GM19025 (cell line): ENCODE measurements at regions not wholly inside any gene's neighbourhood (a gene's known extent, or its start where the extent isn't known, plus 50 kb on each side); places are given as distances from the start of the nearest gene placed in this dataset.

Experiments used
- ATAC-seq: cut with Tn5 transposase; IDR thresholded peaks from one replicate; pipeline ENCODE4 v1.9.1; 2021; ENCODE audit warnings: mild to moderate bottlenecking, low read depth, moderate library complexity; ENCODE audit not compliant: unreplicated experiment

DNA sequence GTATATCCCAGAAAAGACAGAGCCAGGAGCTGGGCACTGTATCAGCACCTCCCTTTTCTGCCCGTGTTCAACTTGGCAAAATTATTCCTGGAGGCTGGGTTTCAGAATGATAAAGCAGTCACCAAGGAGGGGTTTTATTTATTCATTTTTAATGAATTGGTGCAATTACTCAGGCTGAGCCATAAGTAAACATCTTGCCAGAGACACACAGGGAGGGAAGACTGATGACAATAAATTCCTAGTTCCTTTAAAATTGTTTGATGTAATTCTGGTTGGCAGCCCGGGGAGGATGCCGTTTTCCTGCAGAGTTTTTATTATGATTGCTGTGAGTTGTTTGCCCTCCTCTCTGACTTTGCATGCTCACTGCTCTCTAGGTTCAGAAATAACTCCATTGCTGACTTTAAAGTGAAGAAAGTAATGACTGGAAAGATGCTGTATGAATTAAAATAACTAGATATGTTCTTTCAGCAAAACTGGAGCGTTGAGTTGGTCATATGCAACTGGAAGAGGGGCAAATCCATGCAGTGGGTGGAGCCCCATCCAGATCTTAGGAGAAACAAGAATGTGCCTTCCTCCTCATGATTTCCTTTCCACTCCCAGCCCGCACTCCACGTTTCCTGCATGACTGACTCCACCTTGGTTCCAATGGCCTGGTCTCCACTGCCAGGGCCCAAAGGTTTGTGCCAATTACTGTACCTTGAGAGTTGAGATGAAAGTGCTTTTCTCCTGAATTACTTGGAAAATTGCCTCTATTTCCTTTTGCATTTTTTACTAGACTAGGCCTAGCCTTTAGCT lies 182.1 kb downstream of the RFC3 start:
- no peak for ATAC-seq

DNA sequence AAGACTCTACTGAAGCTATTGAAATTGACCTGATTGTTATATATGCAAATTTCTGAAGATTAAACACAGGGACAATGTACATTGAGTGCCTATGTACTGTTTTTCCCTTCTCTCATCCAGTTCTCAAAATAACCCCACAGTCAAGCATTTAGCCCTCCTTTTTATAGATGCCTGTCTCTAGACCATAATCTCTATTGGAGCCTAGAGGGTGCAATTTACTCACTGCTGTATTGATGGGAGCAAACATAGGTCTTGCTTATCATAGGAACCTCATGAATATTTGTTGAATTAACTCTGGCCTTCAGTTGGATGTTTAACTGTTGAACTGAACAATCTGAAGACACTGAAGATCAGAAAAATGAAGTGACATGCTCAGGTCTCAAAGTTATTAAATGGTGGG lies 183.0 kb downstream of the RFC3 start:
- ATAC-seq, result no peak

DNA sequence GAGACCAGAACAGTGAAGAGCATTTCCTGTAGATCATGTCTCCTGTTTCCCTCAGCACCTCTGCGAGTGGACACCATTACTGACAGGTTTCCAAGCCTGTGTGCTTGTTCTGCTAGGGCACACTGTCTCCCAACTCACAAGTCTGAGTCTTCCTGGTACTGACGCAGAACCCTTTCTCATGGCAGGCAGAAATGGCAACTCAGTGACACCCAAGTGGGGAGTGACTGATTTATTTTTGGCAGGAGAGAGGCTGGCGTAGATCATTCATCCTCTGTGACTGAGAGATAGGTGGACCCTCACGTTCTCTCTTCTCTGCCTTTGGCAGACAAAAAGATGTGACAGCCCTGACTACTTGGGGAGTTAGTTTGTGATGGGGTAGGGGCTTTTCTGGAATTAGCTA lies 183.4 kb downstream of the RFC3 start:
- ATAC-seq, result no peak

DNA sequence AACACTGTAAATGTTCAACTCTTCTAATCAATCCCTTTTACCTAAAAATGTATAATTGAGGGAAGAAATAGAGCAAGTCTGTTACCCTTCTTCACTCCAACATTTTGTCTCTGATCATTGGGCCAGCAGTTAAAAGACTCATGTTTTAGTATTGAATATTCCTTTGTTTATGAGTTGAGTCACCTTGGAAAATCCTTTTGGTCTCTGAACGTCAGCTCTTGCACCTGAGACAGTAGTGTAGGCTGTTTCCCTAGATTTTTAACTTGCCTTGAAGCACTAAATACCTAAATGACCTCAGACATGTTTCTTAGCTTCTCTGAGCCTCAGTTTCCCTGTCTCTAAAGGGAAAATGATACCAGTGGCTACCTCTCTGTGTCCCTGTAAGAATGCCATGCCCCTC lies 184.2 kb downstream of the RFC3 start:
- no peak for ATAC-seq

DNA sequence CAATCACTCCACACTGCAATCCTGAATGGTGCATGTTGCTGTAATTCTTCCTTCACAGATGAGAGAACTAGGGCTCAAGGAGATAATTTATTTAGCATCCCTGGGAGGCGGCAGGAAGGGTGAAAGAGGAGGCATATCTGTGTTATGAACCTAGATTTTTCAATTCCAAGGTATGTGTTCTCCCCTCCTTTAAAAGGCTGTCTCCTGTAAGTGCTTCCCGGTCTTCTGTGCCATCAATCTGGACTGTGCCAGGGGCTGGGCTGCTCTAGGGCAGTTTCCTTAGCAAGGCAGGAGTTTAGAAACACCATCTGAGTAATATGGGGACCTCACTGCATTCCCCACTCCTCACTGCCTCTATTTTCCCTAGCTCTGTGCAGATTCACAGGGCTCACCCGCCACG lies 185.0 kb downstream of the RFC3 start:
- ATAC-seq, result no peak

DNA sequence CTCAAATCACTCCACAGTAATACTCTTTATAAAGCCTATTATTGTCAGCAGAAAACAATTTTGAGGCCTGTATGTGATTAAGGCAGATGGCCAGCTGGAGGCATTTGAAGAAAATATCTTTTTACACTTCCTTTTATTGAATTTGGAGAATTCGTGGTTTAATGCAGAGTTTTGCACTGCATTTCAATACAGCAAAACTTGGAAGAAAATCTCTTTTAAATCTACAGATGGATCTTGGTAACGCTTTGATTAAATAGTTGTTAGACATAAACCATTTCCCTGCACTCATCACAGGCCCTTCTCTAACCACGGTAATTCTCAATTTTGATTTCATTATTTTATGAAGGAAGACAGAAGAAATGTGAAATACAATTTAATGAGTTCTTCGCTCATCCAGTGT lies 185.7 kb downstream of the RFC3 start:
- no peak for ATAC-seq

DNA sequence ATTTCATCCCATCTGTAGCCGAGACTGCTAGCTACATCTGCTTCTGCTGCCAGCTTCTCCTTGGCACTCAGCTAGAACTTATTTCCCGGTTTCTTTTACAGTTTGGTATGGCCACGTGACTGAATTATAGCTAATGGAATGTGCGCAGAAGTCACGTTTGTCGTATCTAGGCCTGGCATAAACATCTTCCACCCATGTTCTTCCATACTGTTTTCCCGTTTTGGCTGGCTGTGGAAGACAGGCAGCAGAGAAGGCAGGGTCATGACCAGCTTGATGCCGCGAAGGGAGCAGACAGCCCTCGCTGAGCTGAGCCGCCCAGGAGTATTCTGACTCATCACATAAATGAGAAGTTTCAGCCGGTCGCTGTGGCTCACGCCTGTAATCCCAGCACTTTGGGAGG lies 186.7 kb downstream of the RFC3 start:
- ATAC-seq, result no peak

DNA sequence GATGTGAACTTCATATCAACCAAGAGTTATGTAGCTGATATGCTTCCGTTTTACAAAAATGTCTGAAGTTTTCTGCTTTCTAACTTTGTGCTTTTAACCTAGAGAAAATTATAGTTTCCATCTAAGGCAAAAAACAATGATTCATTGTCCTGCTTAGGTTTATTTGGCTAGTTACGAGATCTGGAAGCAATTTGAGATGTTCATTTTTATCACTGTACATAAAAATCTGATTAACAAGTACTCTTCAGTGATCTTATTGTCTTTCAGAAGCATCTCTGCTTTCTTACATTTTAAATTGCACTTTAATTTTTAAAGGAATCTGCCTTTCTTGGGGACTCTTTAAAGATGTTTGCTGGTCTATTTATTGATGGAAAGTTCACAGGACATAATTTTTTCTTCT lies 188.1 kb downstream of the RFC3 start:
- no peak for ATAC-seq

DNA sequence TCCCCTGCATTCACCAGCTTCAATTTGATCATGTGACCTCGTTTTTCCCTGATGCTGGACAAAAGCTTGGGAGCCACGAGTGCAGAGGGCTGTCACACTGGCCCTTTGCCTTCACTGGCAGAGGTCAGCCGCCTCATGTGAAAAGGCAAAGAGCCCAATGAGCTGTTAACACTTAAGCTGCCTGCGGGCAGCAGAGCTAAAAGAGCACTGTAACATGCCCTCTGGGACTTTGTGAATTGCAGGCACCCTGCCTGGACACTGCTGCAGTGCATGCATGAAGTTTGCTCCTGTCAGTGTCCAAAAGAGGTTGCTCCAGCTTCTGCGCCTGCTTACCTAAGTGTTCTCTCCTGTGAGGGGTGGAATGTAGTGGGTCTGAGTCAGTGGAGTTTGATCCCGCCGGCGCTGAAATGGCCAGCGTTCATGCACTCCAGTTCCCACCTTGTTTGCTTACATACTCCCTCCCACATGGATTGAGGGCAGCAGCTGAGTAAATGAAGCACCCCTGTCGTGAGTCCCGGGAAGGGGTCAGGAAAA lies 193.7 kb downstream of the RFC3 start:
- ATAC-seq, result no peak

DNA sequence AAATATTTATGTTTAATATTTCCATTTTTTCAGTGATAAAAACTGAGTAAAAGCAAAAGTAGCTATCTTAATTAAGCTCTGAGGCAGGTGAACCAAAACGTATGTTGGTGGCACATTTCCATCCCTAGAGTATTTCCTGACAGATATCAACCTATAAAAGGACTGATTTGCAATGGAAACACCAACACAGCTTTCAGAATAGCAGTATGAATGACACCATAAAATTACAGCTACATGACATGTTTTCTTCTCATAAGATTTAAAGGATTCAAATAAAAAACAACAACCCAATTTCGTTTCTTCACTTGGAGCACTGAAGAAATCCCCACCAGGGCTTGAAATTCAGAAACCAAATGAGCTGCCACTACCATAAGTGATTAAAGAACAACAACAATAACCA lies 194.4 kb downstream of the RFC3 start:
- no peak for ATAC-seq

DNA sequence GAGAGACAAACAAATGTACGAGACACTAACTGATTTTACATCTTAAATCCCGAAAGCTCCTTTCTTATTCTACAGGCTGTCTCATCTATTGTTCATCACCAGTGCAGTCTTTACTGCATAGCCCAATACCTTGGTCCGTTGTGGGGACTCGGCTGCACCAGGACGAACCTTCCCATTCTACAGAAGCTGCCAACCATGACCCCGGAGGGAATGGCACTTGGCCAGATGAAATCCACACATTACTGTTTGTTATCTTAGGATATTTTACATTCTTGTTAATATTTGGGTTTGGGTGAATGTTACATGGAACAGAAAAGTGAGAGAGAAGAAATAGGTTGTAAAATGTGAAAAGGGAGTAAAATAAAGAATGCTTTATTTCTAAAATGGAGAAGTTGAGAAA lies 195.1 kb downstream of the RFC3 start:
- ATAC-seq, result no peak

DNA sequence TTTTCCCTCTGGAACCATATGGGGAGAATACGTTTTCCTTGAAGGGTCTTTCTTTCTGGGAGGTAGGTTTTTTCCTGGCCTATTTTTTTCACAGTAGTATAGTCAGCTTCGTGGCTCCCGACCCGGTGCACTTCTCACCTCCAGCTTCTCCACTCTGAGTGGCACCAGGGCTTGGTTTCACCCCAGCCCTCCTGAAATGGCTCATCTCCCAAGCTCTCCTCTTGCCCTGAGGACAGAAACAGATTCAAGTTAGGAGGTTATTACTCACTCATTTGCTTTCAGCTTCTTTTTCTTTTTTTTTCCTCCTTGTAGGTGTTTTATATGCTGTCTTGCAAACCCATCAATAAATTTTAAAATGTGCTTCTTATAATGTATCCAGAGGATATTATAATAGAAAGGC lies 199.3 kb downstream of the RFC3 start:
- no peak for ATAC-seq

DNA sequence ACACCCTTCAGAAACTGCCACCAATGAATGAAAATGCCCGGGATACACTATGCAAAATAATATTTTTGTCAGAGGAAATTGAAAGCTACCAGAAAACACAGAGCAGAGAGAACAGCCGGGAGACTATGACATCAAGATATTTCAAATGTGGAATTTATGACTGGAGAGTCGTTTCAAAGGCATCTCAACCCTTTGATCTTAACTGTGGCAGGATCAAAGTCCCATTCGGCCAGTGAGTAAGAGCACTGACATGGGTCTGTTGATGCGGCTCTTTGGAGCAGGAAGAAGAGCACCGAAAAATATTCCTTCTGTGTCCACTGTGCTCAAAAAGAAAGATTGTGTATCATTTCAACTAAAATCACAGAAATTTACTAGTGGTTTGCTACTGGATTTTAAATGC lies 201.9 kb downstream of the RFC3 start:
- ATAC-seq, result no peak

DNA sequence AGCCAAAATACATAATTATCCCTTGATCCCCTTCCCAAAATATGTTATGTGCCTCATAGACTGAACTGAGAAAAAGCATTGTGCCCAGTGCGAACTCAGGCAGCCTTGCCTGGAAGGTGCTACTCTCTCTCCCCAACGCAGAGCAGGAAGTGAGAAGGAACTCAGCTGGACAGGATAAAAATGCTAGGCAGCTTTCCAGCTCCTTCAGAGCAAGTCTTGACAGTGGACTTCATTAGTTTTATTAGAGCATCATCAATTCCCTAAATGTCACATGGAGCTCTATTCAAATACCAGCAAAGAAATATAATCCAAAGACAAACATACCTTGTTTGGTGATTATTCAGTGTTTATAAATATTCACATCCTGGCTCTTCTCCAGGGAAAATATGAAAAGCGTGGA lies 202.4 kb downstream of the RFC3 start:
- no peak for ATAC-seq

DNA sequence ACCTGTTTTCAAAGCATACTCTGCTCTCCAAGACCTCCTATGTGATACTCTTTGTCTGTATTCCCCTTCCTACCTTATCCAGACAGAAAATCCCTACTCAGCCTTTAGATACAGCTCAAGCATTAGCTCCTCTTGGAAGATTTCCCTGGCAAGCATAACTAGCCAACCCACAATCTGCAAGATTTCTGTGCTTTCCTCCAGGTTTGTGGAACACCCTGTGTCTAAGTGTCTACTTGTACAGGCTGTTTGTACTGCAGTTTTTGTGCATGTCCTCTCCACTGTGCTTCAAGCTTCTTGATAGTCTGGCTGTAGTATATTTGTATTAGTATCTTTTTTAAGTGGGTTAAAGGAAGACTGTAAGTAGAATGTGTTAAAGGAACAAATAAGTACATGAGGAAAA lies 203.7 kb downstream of the RFC3 start:
- no peak for ATAC-seq

DNA sequence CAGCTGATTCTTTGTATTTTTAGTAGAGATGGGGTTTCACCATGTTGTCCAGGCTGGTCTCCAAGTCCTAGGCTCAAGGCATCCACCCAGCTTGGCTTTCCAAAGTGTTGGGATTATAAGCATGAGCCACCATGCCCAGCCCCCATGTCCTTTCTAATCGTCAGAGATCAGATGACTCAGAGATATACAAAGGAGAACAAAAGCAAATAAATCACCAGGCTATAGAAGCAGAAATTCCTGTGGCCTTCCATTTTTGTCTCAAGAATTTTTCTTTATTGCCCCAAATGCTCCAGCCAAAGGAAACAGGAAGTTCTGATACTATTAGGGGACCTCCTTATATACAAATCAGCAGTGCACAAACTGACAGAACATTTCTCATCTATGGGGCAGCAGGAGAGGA lies 207.8 kb downstream of the RFC3 start:
- no peak for ATAC-seq

DNA sequence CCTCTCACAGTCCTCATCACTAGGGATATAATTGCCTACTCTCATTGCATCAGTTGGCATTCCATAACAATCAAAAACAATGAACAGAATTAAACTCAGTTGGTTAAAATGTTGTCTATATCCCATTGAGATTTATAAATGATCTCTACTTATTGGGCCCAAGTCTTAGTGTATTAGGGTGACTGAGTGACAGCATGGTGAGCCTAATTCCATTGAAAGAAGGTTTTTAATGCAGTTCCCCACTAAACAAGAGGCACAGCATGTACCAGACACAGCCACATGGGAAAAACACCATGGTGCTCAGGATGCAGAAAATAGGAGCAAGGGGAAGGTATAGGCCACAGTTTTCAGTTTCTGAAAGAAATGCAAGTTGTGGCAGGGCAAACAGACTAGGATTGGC lies 208.4 kb downstream of the RFC3 start:
- ATAC-seq, result no peak

DNA sequence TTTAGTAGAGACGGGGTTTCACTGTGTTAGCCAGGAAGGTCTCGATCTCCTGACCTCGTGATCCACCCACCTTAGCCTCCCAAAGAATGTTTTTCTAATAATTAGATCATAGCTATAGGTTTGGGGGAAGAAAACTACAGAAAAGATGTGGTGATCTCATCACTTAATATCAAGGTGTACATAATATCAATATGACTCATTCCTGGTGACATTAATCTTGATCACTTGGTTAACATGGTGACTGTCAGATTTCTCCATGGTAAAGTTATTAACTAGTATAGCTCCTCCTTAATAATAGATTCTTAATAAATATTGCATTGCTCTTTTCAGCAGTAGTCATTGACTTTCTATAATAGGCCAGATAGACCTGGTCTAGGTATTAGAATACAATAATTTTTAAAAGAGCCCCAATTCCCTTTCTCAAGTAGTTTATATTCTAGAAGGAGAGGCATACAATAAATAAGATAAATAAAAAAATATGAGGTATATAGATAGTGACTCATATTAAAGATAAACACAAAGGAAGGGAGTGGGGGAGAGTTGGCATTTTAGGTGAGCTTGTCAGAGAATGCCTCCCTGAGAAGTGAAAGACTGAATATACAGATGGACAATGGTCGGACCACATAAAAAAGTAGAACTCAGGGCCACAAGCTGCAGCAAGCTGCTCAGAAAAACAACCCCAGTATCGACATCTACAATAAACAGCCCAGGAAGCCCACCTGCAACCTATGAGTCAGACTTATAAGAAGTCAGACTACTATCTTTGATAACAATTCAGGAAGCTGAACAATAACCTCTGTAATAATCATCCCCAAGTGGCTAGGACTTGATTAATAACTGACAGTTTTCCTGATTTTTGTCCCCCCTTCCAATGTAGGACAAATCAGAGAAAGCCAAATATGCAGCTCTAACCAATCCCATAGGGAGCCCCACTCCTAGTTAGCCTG lies 210.8 kb downstream of the RFC3 start:
- ATAC-seq, result no peak

DNA sequence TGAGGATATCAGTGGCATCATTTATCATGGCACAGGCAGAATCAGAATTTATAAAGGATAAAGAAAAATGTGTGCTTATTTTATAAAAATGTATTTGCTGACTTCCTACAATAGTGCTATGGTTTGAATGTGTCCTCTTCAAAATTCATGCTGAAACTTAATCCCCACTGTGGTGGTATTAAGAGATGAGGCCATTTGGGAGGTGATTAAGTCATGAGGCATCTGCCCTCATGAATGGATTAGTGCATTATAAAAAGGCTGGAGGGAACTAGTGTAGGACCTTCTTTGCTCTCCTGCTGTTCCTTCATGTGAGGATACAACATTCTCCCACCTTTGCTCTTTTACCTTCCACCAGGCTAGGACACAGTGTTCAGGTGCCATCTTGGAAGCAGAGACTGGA lies 212.8 kb downstream of the RFC3 start:
- no peak for ATAC-seq

DNA sequence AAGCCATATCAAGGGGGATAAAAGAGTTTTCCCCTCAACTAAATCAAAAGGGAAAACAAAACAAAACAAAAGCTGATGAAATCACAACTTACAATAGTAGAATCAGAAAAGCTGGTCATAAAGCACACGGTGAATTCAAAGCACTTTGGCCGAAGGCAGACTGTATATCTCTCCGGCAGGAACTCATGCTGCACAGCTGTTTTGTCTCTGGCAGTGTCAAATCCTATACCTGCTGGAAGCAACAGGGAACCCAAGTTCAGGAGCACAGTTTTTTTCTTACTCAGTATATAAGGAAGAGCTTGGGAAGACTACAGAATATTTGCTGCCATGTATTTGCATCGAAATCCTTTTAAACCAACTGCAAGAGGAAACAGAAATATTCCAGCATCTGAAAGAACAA lies 213.7 kb downstream of the RFC3 start:
- no peak for ATAC-seq

DNA sequence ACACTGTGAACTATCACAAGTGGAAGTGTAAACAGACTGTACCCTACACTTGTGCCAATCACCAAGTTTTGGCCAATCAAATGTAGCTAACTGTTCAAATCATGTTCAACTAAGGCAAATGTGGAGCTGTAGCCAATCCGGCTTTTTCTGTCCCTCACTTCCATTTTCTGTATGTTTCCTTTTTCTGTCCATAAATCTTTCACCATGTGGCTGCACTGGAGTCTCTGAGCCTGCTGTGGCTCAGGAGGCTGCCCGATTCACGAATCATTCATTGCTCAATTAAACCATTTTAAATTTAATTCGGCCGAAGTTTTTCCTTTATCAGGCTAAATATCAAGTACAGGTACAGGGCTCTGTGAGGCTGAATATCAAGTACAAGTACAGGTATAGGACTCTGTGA lies 216.5 kb downstream of the RFC3 start:
- no peak for ATAC-seq

DNA sequence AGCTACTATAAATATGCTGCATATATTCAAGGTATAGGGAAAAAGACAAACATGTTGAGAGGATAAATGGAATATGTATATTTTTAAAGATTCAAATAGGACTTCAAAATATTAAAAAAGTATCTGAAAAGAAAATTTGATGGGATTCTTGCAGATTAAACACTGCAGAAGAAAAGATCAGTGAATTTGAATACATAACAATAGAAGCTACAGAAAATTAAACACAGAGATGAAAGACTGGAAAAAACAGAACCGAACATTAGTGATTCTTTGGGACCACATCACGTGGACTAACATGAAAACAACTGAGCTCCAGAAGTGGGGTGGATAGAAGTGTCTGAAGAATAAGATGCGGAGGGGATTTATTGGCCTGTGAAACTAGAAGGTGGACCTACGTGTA lies 217.2 kb downstream of the RFC3 start:
- ATAC-seq, result no peak
